Lower leg skin (tissue), 4 donors: ENCODE measurements at regions not wholly inside any gene's neighbourhood (a gene's known extent, or its start where the extent isn't known, plus 50 kb on each side); places are given as distances from the start of the nearest gene placed in this dataset.

ENCODE experiments used
- DNase-seq, 2 donors: peaks; one replicate each; pipeline ENCODE4 v3.0.0-alpha.2; 2019; ENCODE audit warnings: low spot score in 2 of 2
- H3K4me3 ChIP-seq: fragments of 200-600 bp; sonication (generic); 2 replicates; pipeline ENCODE4 v1.5.1; 2017; ENCODE audit warnings: mild to moderate bottlenecking, low read depth; ENCODE audit not compliant: poor library complexity, severe bottlenecking
- CTCF ChIP-seq, 3 donors: fragments of 450-650 bp; IDR thresholded peaks; one replicate each; pipeline ENCODE4 v1.5.1; 2016; ENCODE audit warnings: antibody characterized with exemption in 3 of 3, mild to moderate bottlenecking in 3 of 3, moderate library complexity in 2 of 3
- POLR2A ChIP-seq, 2 donors: fragments of 450-650 bp; IDR thresholded peaks; one replicate each; pipeline ENCODE4 v1.6.1; 2016 to 2017; ENCODE audit warnings: antibody characterized with exemption in 2 of 2, mild to moderate bottlenecking in 1 of 2, moderate library complexity in 1 of 2
- WGBS, 2 donors: methylation state at CpG; one replicate each; pipeline ENCODE4 v1.1.5; 2018; 5-methylcytosine and 5-hydroxymethylcytosine counted together
- intact Hi-C: fragments of 100-400 bp; cut with DNase I; formaldehyde crosslinking; loops from one replicate; pipeline ENCODE4 v1.15.0; 2023; ENCODE audit warnings: low total_unique reads

GRCh38 chr5:159458217-159458711, 128.0 kb upstream of the IL12B start:
- TF ChIP-seq POLR2A (IDR thresholded peaks at IDR 0.05) (no peak), CTCF (IDR thresholded peaks at IDR 0.05) (no peak)
- intact Hi-C loops = no loop called here
- 78 to 82% methylated on average over 4 of the region's 4 CpGs for WGBS, 2 donors
- no peak for DNase-seq
- H3K4me3 ChIP-seq = no peak overlapping the region

GRCh38 chr5:159459132-159459627, 128.9 kb upstream of the IL12B start:
- WGBS, 2 donors = 89 to 91% methylated on average over 2 of the region's 2 CpGs
- no peak overlapping the region for H3K4me3 ChIP-seq
- intact Hi-C loops = no loop called here
- DNase-seq = no peak
- TF ChIP-seq CTCF (IDR thresholded peaks at IDR 0.05) = no peak
- no peak for TF ChIP-seq POLR2A (IDR thresholded peaks at IDR 0.05)

GRCh38 chr5:159459951-159460538, 129.8 kb upstream of the IL12B start:
- 37 to 45% methylated on average over 3 of the region's 3 CpGs for WGBS, 2 donors
- H3K4me3 ChIP-seq = no peak overlapping the region
- no peak for TF ChIP-seq CTCF (IDR thresholded peaks at IDR 0.05)
- no peak for TF ChIP-seq POLR2A (IDR thresholded peaks at IDR 0.05)
- DNase-seq = no peak
- intact Hi-C loops = no loop called here

- TF ChIP-seq CTCF (IDR thresholded peaks at IDR 0.05) (no peak), POLR2A (IDR thresholded peaks at IDR 0.05) (no peak)
- 62 to 71% methylated on average over 1 of the region's 1 CpG for WGBS, 2 donors
- intact Hi-C loops = no loop called here
- H3K4me3 ChIP-seq = no peak overlapping the region
- DNase-seq = no peak
These were observed 133.5 kb upstream of the IL12B start for GRCh38 chr5:159463590-159464321.

- WGBS, 2 donors = 91 to 94% methylated on average over 3 of the region's 3 CpGs
- intact Hi-C loops = no loop called here
- no peak for TF ChIP-seq CTCF (IDR thresholded peaks at IDR 0.05)
- no peak for TF ChIP-seq POLR2A (IDR thresholded peaks at IDR 0.05)
- no peak for DNase-seq
- H3K4me3 ChIP-seq = no peak overlapping the region
These were observed 135.3 kb upstream of the IL12B start for GRCh38 chr5:159465604-159466003.
